GM18951 (cell line): ENCODE measurements at regions not wholly inside any gene's neighbourhood (a gene's known extent, or its start where the extent isn't known, plus 50 kb on each side); places are given as distances from the start of the nearest gene placed in this dataset.
"Not testable (repeated sequence)": the region's sequence is repeated elsewhere in the genome, so short reads cannot be mapped to it uniquely, and the experiment has no call there.

Experiments
- POLR2A ChIP-seq: IDR thresholded peaks from 4 replicates; pipeline ENCODE4 v1.6.1; 2011; ENCODE audit warnings: mild to moderate bottlenecking; ENCODE audit not compliant: insufficient read length, insufficient read depth; ENCODE audit errors: extremely low read depth
- in situ Hi-C: fragments of 300-500 bp; cut with MboI; formaldehyde crosslinking; loops from one replicate; pipeline ENCODE4 v1.12.0; 2022; ENCODE audit warnings: low sequenced_read_pairs, mixed read lengths, inconsistent platforms; ENCODE audit not compliant: unreplicated experiment

GRCh38 chr6:20021795-20022194 is 184.6 kb downstream of the ID4 start:
- TF ChIP-seq POLR2A, result no peak
- in situ Hi-C loops, result no loop called here

GRCh38 chr6:20023549-20024315 is 186.6 kb downstream of the ID4 start:
- in situ Hi-C loops, result not testable (repeated sequence)

GRCh38 chr6:20024316-20024673 is 187.1 kb downstream of the ID4 start:
- TF ChIP-seq POLR2A, result no peak
- in situ Hi-C loops, result no loop called here

GRCh38 chr6:20024978-20025377 is 187.3 kb downstream of the MBOAT1 start:
- no peak for TF ChIP-seq POLR2A
- in situ Hi-C loops, result loop anchor here (25.0 kb wide), 1 partner anchor 1013 kb away; no protein-coding TSS in a partner anchor

GRCh38 chr6:20025681-20026080 is 186.6 kb downstream of the MBOAT1 start:
- in situ Hi-C loops, result loop anchor here (25.0 kb wide), 1 partner anchor 1013 kb away; no protein-coding TSS in a partner anchor
- TF ChIP-seq POLR2A, result no peak

GRCh38 chr6:20028143-20028542 is 184.1 kb downstream of the MBOAT1 start:
- in situ Hi-C loops, result loop anchor here (25.0 kb wide), 1 partner anchor 1016 kb away; no protein-coding TSS in a partner anchor
- TF ChIP-seq POLR2A, result no peak

GRCh38 chr6:20028562-20028961 is 183.7 kb downstream of the MBOAT1 start:
- in situ Hi-C loops, result loop anchor here (25.0 kb wide), 1 partner anchor 1016 kb away; no protein-coding TSS in a partner anchor
- no peak for TF ChIP-seq POLR2A

- no peak for TF ChIP-seq POLR2A
- in situ Hi-C loops, result loop anchor here (25.0 kb wide), 1 partner anchor 1018 kb away; no protein-coding TSS in a partner anchor
These were observed 182.3 kb downstream of the MBOAT1 start for GRCh38 chr6:20029979-20030378.

GRCh38 chr6:20031342-20031741 is 180.9 kb downstream of the MBOAT1 start:
- TF ChIP-seq POLR2A, result no peak

GRCh38 chr6:20033697-20034407 is 178.4 kb downstream of the MBOAT1 start:
- no peak for TF ChIP-seq POLR2A
- in situ Hi-C loops, result loop anchor here (25.0 kb wide), 1 partner anchor 1022 kb away; no protein-coding TSS in a partner anchor

More at GRCh38 chr6:20031342-20031741, 180.9 kb downstream of the MBOAT1 start:
- in situ Hi-C loops, result loop anchor here (25.0 kb wide), 1 partner anchor 1019 kb away; no protein-coding TSS in a partner anchor

- in situ Hi-C loops, result loop anchor here (25.0 kb wide), 1 partner anchor 1022 kb away; no protein-coding TSS in a partner anchor
- TF ChIP-seq POLR2A, result no peak
These were observed 177.9 kb downstream of the MBOAT1 start for GRCh38 chr6:20034408-20034769.

- in situ Hi-C loops, result loop anchor here (25.0 kb wide), 1 partner anchor 1024 kb away; no protein-coding TSS in a partner anchor
- no peak for TF ChIP-seq POLR2A
These were observed 176.1 kb downstream of the MBOAT1 start for GRCh38 chr6:20036141-20036677.
